ENCODE measurements at regions not wholly inside any gene's neighbourhood (a gene's known extent, or its start where the extent isn't known, plus 50 kb on each side); places are given as distances from the start of the nearest gene placed in this dataset.

DNA sequence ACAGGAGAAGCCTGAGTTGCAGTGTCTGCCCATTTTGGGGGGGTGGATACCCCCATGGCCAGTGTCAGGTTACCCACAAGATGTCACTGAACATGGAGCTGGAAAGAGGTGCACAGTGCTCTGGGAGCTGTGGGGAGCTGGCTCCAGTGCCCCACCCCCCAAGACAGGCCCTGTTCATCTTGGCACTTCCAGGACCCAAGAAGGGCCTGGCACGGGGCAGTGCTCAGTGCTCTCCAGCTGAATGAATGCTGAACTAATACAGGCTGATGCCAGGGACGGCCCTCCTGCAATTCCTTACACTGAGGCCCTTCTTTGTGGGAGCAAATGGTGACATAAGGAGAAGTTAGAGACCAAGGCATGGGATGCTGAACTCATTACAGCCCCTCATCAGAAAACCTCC lies 163.4 kb upstream of the GLI2 start:
- TF ChIP-seq, protein P1, sequence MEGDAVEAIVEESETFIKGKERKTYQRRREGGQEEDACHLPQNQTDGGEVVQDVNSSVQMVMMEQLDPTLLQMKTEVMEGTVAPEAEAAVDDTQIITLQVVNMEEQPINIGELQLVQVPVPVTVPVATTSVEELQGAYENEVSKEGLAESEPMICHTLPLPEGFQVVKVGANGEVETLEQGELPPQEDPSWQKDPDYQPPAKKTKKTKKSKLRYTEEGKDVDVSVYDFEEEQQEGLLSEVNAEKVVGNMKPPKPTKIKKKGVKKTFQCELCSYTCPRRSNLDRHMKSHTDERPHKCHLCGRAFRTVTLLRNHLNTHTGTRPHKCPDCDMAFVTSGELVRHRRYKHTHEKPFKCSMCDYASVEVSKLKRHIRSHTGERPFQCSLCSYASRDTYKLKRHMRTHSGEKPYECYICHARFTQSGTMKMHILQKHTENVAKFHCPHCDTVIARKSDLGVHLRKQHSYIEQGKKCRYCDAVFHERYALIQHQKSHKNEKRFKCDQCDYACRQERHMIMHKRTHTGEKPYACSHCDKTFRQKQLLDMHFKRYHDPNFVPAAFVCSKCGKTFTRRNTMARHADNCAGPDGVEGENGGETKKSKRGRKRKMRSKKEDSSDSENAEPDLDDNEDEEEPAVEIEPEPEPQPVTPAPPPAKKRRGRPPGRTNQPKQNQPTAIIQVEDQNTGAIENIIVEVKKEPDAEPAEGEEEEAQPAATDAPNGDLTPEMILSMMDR (IDR thresholded peaks at IDR 0.05) = no peak
- no peak for TF ChIP-seq POLR2A (IDR thresholded peaks at IDR 0.05)
